ENCODE measurements at regions not wholly inside any gene's neighbourhood (a gene's known extent, or its start where the extent isn't known, plus 50 kb on each side); places are given as distances from the start of the nearest gene placed in this dataset.

- Histone ChIP-seq H4K20me1 (replicated peaks; ENCODE audit: control insufficient read depth, extremely low read depth, insufficient read depth, low read length) (no peaks in the 10 kb centered on the region), H3K79me2 (ENCODE audit: control insufficient read depth, insufficient read depth, low read length) (no peaks in the 10 kb centered on the region), H3K27ac (ENCODE audit: insufficient read depth, low read depth, low read length) (no peak overlapping the region), H3K9me1 (replicated peaks; ENCODE audit: control insufficient read depth, extremely low read depth, insufficient read depth, low read length) (no peaks in the 10 kb centered on the region), H3K4me2 (ENCODE audit: insufficient read depth, low read length) (no peak overlapping the region), H3K4me1 (ENCODE audit: control insufficient read depth, extremely low read depth, insufficient read depth, low read length) (no peaks in the 10 kb centered on the region), H3K27me3 (ENCODE audit: control insufficient read depth in 2 of 2, insufficient read depth in 2 of 2, low read length in 2 of 2) (peaks cover 1 to 3% of the 10 kb centered on the region in 2 experiments), H3K9me3 (replicated peaks; ENCODE audit: control insufficient read depth, insufficient read depth, low read length) (no peaks in the 10 kb centered on the region), H2AFZ (ENCODE audit: low read depth, low read length) (no peak overlapping the region), H3K4me3 (replicated peaks in 1 of 3; ENCODE audit: insufficient read depth in 1 of 3, low read depth in 1 of 3, low read length in 3 of 3) (no peak overlapping the region), H3K36me3 (ENCODE audit: control insufficient read depth in 2 of 2, extremely low read depth in 1 of 2, insufficient read depth in 2 of 2, low read length in 2 of 2) (no peaks in the 10 kb centered on the region), H3K9ac (replicated peaks; ENCODE audit: extremely low read depth, insufficient read depth, low read length) (no peak overlapping the region)
- dilution Hi-C loops (cut with MboI; ENCODE audit: extremely low pct_ligation_motif_present, low sequenced_read_pairs), result no loop called here
- ChIA-PET CTCF (no interaction called here), POLR2A (no interaction called here)
- no peak for FAIRE-seq
- TF ChIP-seq MYC (IDR thresholded peaks at IDR 0.05; ENCODE audit: low read depth, low read length) (no peak), GATA2 (IDR thresholded peaks at IDR 0.05; ENCODE audit: insufficient read depth, insufficient read length, low read depth, low read length) (no peak), POLR2A (IDR thresholded peaks at IDR 0.05; ENCODE audit: low read depth, low read length) (no peak), POLR2AphosphoS5 (IDR thresholded peaks at IDR 0.05; ENCODE audit: insufficient read depth, low read depth, low read length) (no peak), JUN (IDR thresholded peaks at IDR 0.05; ENCODE audit: borderline replicate concordance, insufficient read depth, insufficient read length, low read depth) (no peak), CTCF (IDR thresholded peaks at IDR 0.05; ENCODE audit: extremely low read depth in 1 of 2, insufficient read depth in 1 of 2, low read depth in 1 of 2, low read length in 2 of 2) (no peak), EZH2 (IDR thresholded peaks at IDR 0.05; ENCODE audit: borderline replicate concordance, low read depth, low read length, severe bottlenecking) (no peak), MAX (IDR thresholded peaks at IDR 0.05; ENCODE audit: insufficient read depth, insufficient read length) (no peak), FOS (IDR thresholded peaks at IDR 0.05; ENCODE audit: borderline replicate concordance, insufficient read depth, low read length) (no peak)
- no TSS peak for BruUV-seq (replicated peaks)
- intact Hi-C loops (cut with micrococcal nuclease), result no loop called here
- DNase-seq (ENCODE audit: low read depth, low spot score), result no peak
Observed at GRCh38 chr5:60544142-60544541, 155.8 kb downstream of the DEPDC1B start.

Data from endothelial cell of umbilical vein (primary cell).